ENCODE measurements at regions not wholly inside any gene's neighbourhood (a gene's known extent, or its start where the extent isn't known, plus 50 kb on each side); places are given as distances from the start of the nearest gene placed in this dataset.

DNA sequence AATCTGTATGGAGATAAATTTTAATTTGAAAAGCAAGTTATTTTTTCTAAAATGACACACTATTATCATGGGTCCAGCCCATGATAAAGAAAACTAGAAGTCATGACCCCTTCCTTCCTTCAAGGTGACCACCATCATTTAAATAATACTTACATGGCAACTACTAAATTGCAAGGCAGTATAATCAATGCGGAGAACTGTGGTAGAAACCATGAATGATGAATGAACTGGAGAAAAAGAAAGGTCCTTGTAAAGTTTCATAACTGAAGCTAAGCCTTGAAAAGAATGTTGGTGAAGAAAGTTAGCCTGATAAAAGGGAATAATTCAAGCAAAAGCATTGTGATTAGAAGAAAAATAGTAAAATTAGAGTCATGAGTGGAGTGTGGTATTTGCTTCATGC, 222.9 kb upstream of the TBC1D5 start:
- TF ChIP-seq NR3C1 (CRISPR knock-in tag; conservative IDR thresholded peaks at IDR 0.05; ENCODE audit: low read depth) (no peak), NR2C2 (CRISPR knock-in tag; IDR thresholded peaks at IDR 0.05) (no peak)
- TF ChIP-seq, protein P1, sequence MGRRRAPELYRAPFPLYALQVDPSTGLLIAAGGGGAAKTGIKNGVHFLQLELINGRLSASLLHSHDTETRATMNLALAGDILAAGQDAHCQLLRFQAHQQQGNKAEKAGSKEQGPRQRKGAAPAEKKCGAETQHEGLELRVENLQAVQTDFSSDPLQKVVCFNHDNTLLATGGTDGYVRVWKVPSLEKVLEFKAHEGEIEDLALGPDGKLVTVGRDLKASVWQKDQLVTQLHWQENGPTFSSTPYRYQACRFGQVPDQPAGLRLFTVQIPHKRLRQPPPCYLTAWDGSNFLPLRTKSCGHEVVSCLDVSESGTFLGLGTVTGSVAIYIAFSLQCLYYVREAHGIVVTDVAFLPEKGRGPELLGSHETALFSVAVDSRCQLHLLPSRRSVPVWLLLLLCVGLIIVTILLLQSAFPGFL (CRISPR knock-in tag; IDR thresholded peaks at IDR 0.05; ENCODE audit: borderline replicate concordance) = no peak

All from WTC11 (cell line).